ENCODE measurements at regions not wholly inside any gene's neighbourhood (a gene's known extent, or its start where the extent isn't known, plus 50 kb on each side); places are given as distances from the start of the nearest gene placed in this dataset.

GRCh38 chr1:87928623-87929022 lies 599.9 kb downstream of the LMO4 start:
- TF ChIP-seq CTCF (IDR thresholded peaks at IDR 0.05; ENCODE audit: low read length) (no peak), EZH2 (optimal IDR thresholded peaks at IDR 0.05; ENCODE audit: low read depth, low read length) (no peak), EZH2phosphoT487 (IDR thresholded peaks at IDR 0.05; ENCODE audit: low read length) (no peak)
